H1 (cell line): ENCODE measurements at regions not wholly inside any gene's neighbourhood (a gene's known extent, or its start where the extent isn't known, plus 50 kb on each side); places are given as distances from the start of the nearest gene placed in this dataset.

ENCODE experiments used
- BRCA1 ChIP-seq: IDR thresholded peaks from 2 replicates; pipeline ENCODE4 v1.6.1; 2012; ENCODE audit warnings: low read depth, low read length, improper control_type of control experiment
- CEBPB ChIP-seq: IDR thresholded peaks from 2 replicates; pipeline ENCODE4 v1.6.1; 2012; ENCODE audit warnings: low read depth, low read length
- CTBP2 ChIP-seq: IDR thresholded peaks from 2 replicates; pipeline ENCODE4 v1.7.0; 2011; ENCODE audit warnings: borderline replicate concordance, mild to moderate bottlenecking, moderate library complexity, mixed read lengths, low read length; ENCODE audit not compliant: insufficient read depth, insufficient read length
- CTCF ChIP-seq, 3 experiments: IDR thresholded peaks; 1 replicate in 2 of 3; 2 replicates in 1 of 3; pipeline versions ENCODE4 v1.5.1 to v1.6.1; 2011; ENCODE audit warnings: low read length in 3 of 3, mild to moderate bottlenecking in 3 of 3, inconsistent platforms in 2 of 3, low read depth in 1 of 3, moderate library complexity in 1 of 3; ENCODE audit not compliant: insufficient read depth in 1 of 3; ENCODE audit errors: control extremely low read depth in 1 of 3
- FOSL1 ChIP-seq: IDR thresholded peaks from 2 replicates; pipeline ENCODE4 v1.6.1; 2011; ENCODE audit warnings: mild to moderate bottlenecking, low read depth, low read length, moderate library complexity; ENCODE audit not compliant: insufficient read depth
- RFX5 ChIP-seq: IDR thresholded peaks from 2 replicates; pipeline ENCODE4 v1.6.1; 2011; ENCODE audit warnings: low read depth, low read length, improper control_type of control experiment, borderline replicate concordance
- RXRA ChIP-seq: IDR thresholded peaks from 2 replicates; pipeline ENCODE4 v1.6.1; 2011; ENCODE audit warnings: low read depth, mild to moderate bottlenecking, low read length, moderate library complexity; ENCODE audit not compliant: insufficient read depth
- SAP30 ChIP-seq: fragments of 300-600 bp; sonication (generic); IDR thresholded peaks from 2 replicates; pipeline ENCODE4 v1.7.1; 2012; ENCODE audit warnings: low read length, moderate library complexity, mild to moderate bottlenecking, inconsistent platforms; ENCODE audit not compliant: insufficient read depth, insufficient replicate concordance
- SIN3A ChIP-seq, 2 experiments: IDR thresholded peaks in 1 of 2; conservative IDR thresholded peaks in 1 of 2; 2 replicates each; pipeline ENCODE4 v1.6.1; 2011 to 2012; ENCODE audit warnings: low read length in 2 of 2, improper control_type of control experiment in 1 of 2, low read depth in 1 of 2, mild to moderate bottlenecking in 1 of 2
- SIRT6 ChIP-seq: IDR thresholded peaks from one replicate; pipeline ENCODE4 v1.7.1; 2012; ENCODE audit warnings: low read length, inconsistent platforms
- SP2 ChIP-seq: IDR thresholded peaks from 2 replicates; pipeline ENCODE4 v1.6.1; 2012; ENCODE audit warnings: mild to moderate bottlenecking, low read length, inconsistent platforms
- SP4 ChIP-seq: IDR thresholded peaks from 2 replicates; pipeline ENCODE4 v1.6.1; 2012; ENCODE audit warnings: low read length, inconsistent platforms
- SUZ12 ChIP-seq: fragments of 200-600 bp; sonication (generic); IDR thresholded peaks from 2 replicates; pipeline ENCODE4 v1.6.1; 2012; ENCODE audit warnings: mild to moderate bottlenecking, inconsistent platforms, low read length, moderate library complexity, mixed read lengths
- YY1 ChIP-seq: IDR thresholded peaks from 2 replicates; pipeline ENCODE4 v1.6.1; 2011; ENCODE audit warnings: low read depth, mild to moderate bottlenecking, low read length
- TF ChIP-seq, protein P1 (sequence below): IDR thresholded peaks from 2 replicates; pipeline ENCODE4 v1.6.1; 2012; ENCODE audit warnings: inconsistent platforms

GRCh38 chr4:130154901-130155300, 1058.9 kb downstream of the C4orf33 start (continued):
- TF ChIP-seq RXRA (no peak), SAP30 (no peak), FOSL1 (no peak), SIRT6 (no peak), SP2 (no peak), SIN3A (conservative IDR thresholded peaks at IDR 0.05 in 1 of 2, IDR thresholded peaks at IDR 0.05 in 1 of 2; ENCODE audit: low read depth in 1 of 2, low read length in 2 of 2) (no peak), SP4 (no peak), CTCF (IDR thresholded peaks at IDR 0.05; ENCODE audit: control extremely low read depth in 1 of 3, insufficient read depth in 1 of 3, low read depth in 1 of 3, low read length in 3 of 3) (no peak), BRCA1 (no peak), YY1 (no peak), CEBPB (no peak), SUZ12 (no peak), CTBP2 (no peak), RFX5 (no peak)
- TF ChIP-seq, protein P1, sequence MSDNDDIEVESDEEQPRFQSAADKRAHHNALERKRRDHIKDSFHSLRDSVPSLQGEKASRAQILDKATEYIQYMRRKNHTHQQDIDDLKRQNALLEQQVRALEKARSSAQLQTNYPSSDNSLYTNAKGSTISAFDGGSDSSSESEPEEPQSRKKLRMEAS, result no peak
